ENCODE measurements at regions not wholly inside any gene's neighbourhood (a gene's known extent, or its start where the extent isn't known, plus 50 kb on each side); places are given as distances from the start of the nearest gene placed in this dataset.

GRCh38 chr6:80501636-80502035 is 395.2 kb downstream of the BCKDHB start:
- H3K9me2 ChIP-seq (ENCODE audit: insufficient read depth), result peaks cover 10% of the 10 kb centered on the region; the same call in 1 of the 2 replicates
- TF ChIP-seq ZNF114 (CRISPR knock-in tag; IDR thresholded peaks at IDR 0.05) (no peak), NANOG (IDR thresholded peaks at IDR 0.05; ENCODE audit: borderline replicate concordance) (no peak), ZNF331 (CRISPR knock-in tag; IDR thresholded peaks at IDR 0.05; ENCODE audit: low read depth) (no peak), EZH2phosphoT487 (IDR thresholded peaks at IDR 0.05; ENCODE audit: unreplicated experiment) (no peak), ETS1 (IDR thresholded peaks at IDR 0.05) (no peak), CTCF (conservative IDR thresholded peaks at IDR 0.05; ENCODE audit: low read depth in 2 of 2) (no peak), POLR2AphosphoS5 (IDR thresholded peaks at IDR 0.05; ENCODE audit: low read depth) (no peak), ZNF462 (CRISPR knock-in tag; IDR thresholded peaks at IDR 0.05) (no peak), EZH2 (IDR thresholded peaks at IDR 0.05; ENCODE audit: low read depth, unreplicated experiment) (no peak), STAT1 (IDR thresholded peaks at IDR 0.05; ENCODE audit: unreplicated experiment) (no peak), JUNB (IDR thresholded peaks at IDR 0.05; ENCODE audit: unreplicated experiment) (no peak), CREB1 (CRISPR knock-in tag; IDR thresholded peaks at IDR 0.05; ENCODE audit: low read depth) (no peak), REST (IDR thresholded peaks at IDR 0.05; ENCODE audit: unreplicated experiment) (no peak)
- H3K79me2 ChIP-seq (replicated peaks; ENCODE audit: insufficient read depth), result no peaks in the 10 kb centered on the region
- ATAC-seq (no peak), DNase-seq (ENCODE audit: low spot score) (no peak)
- Mint-ChIP-seq H3K27me3 (ENCODE audit: insufficient read depth, low read depth, poor library complexity) (no peaks in the 10 kb centered on the region), H3K27ac (no peak overlapping the region), H3K4me1 (peaks cover 22% of the 10 kb centered on the region), H3K4me3 (no peak overlapping the region), H3K9me3 (peaks cover 7% of the 10 kb centered on the region; the same call in 1 of the 3 replicates), H3K36me3 (ENCODE audit: low read depth) (peaks cover 10% of the 10 kb centered on the region)
- no peak overlapping the region for H3K4me2 ChIP-seq
- no peaks in the 10 kb centered on the region for H3F3A ChIP-seq (replicated peaks; ENCODE audit: low read depth)
- no peaks in the 10 kb centered on the region for H4K20me1 ChIP-seq (replicated peaks; ENCODE audit: insufficient read depth)
- H2AFZ ChIP-seq, result no peak overlapping the region
- no peak overlapping the region for H3K4me3 ChIP-seq
- no peaks in the 10 kb centered on the region for H3K27me3 ChIP-seq (ENCODE audit: insufficient read depth)
- peaks cover 18% of the 10 kb centered on the region; the same call in 1 of the 2 replicates for H3K4me1 ChIP-seq (ENCODE audit: insufficient read depth)
- no peak overlapping the region for H3K27ac ChIP-seq (ENCODE audit: low read depth)
- H3K36me3 ChIP-seq (ENCODE audit: insufficient read depth), result no peaks in the 10 kb centered on the region

Measured in GM23338 (cell line).